SK-N-SH (cell line): ENCODE measurements at regions not wholly inside any gene's neighbourhood (a gene's known extent, or its start where the extent isn't known, plus 50 kb on each side); places are given as distances from the start of the nearest gene placed in this dataset.

Experiments used
- CTCF ChIA-PET: fragments of 300-600, 350-600 bp; formaldehyde crosslinking; extraction: SDS; loops from one replicate; lab custom pipeline; 2021; lab: Yijun Ruan, JAX
- POLR2A ChIA-PET: fragments of 350-600 bp; sonication (Branson Sonifier 250); formaldehyde crosslinking; extraction: SDS; loops from one replicate; lab custom pipeline; 2020; ENCODE audit warnings: antibody characterized with exemption, inconsistent platforms; lab: Yijun Ruan, JAX
- DNase-seq: peaks from one replicate; pipeline ENCODE4 v3.0.0; 2012
- H2AFZ ChIP-seq: fragments of 200-600 bp; sonication (generic); 2 replicates; pipeline ENCODE4 v1.8.1; 2016; ENCODE audit warnings: antibody characterized with exemption, mild to moderate bottlenecking, low read depth
- H3F3A ChIP-seq: fragments of 200-600 bp; sonication (generic); replicated peaks from 2 replicates; pipeline ENCODE3; 2016; ENCODE audit warnings: antibody characterized with exemption, mild to moderate bottlenecking; ENCODE audit not compliant: insufficient read depth
- H3K27ac ChIP-seq, 2 experiments: fragments of 200-500 bp in 1 of 2; fragments of 200-600 bp in 1 of 2; sonication (Bioruptor generic) in 1 of 2; sonication (generic), shearing (Covaris generic) in 1 of 2; 2 replicates each; pipeline versions ENCODE4 v1.5.1 to v1.6.1; 2014 to 2016; ENCODE audit warnings: low read depth in 2 of 2, inconsistent platforms in 1 of 2, low read length in 1 of 2, mild to moderate bottlenecking in 1 of 2, mixed read lengths in 1 of 2
- H3K27me3 ChIP-seq: fragments of 200-600 bp; sonication (generic), shearing (Covaris generic); 2 replicates; pipeline ENCODE4 v1.6.1; 2016; ENCODE audit warnings: mixed run types; ENCODE audit not compliant: insufficient read depth
- H3K36me3 ChIP-seq, 2 experiments: fragments of 200-500 bp in 1 of 2; fragments of 200-600 bp in 1 of 2; sonication (Bioruptor generic) in 1 of 2; sonication (generic) in 1 of 2; replicated peaks in 1 of 2; 2 replicates each; pipeline versions ENCODE3 to v1.5.1; 2014 to 2016; ENCODE audit warnings: low read length in 1 of 2, mild to moderate bottlenecking in 1 of 2; ENCODE audit not compliant: insufficient read depth in 2 of 2, control insufficient read depth in 1 of 2
- H3K4me1 ChIP-seq, 2 experiments: fragments of 200-500 bp in 1 of 2; fragments of 200-600 bp in 1 of 2; sonication (Bioruptor generic) in 1 of 2; sonication (generic), shearing (Covaris generic) in 1 of 2; 2 replicates each; pipeline versions ENCODE4 v1.5.1 to v1.6.1; 2014 to 2016; ENCODE audit warnings: low read depth in 1 of 2, low read length in 1 of 2, mixed run types in 1 of 2; ENCODE audit not compliant: insufficient read depth in 2 of 2, control insufficient read depth in 1 of 2
- H3K4me2 ChIP-seq: fragments of 200-600 bp; sonication (generic), shearing (Covaris generic); 2 replicates; pipeline ENCODE4 v1.6.1; 2017; ENCODE audit warnings: mixed run types
- H3K4me3 ChIP-seq, 2 experiments: fragments of 200-500 bp in 1 of 2; fragments of 200-600 bp in 1 of 2; sonication (Bioruptor generic) in 1 of 2; sonication (generic), shearing (Covaris generic) in 1 of 2; 2 replicates each; pipeline versions ENCODE4 v1.5.1 to v1.8.1; 2014 to 2016; ENCODE audit warnings: low read depth in 2 of 2, inconsistent platforms in 1 of 2, low read length in 1 of 2, mild to moderate bottlenecking in 1 of 2, mixed read lengths in 1 of 2, moderate library complexity in 1 of 2
- H3K79me2 ChIP-seq: fragments of 200-600 bp; sonication (generic); 2 replicates; pipeline ENCODE4 v1.8.1; 2017; ENCODE audit warnings: mild to moderate bottlenecking; ENCODE audit not compliant: insufficient read depth
- H3K9ac ChIP-seq: fragments of 200-600 bp; sonication (generic); 2 replicates; pipeline ENCODE4 v1.6.1; 2017; ENCODE audit warnings: mixed run types
- H3K9me2 ChIP-seq: fragments of 200-600 bp; sonication (generic); 2 replicates; pipeline ENCODE4 v1.6.1; 2017; ENCODE audit warnings: mixed run types
- H3K9me3 ChIP-seq: fragments of 200-600 bp; sonication (generic); 2 replicates; pipeline ENCODE4 v1.6.1; 2017; ENCODE audit warnings: mixed run types, mild to moderate bottlenecking, moderate library complexity
- H4K20me1 ChIP-seq: fragments of 200-600 bp; sonication (generic); 2 replicates; pipeline ENCODE4 v1.6.1; 2017; ENCODE audit warnings: mild to moderate bottlenecking, mixed run types; ENCODE audit not compliant: insufficient read depth
- CHD2 ChIP-seq: fragments of 150-350 bp; IDR thresholded peaks from 2 replicates; pipeline ENCODE4 v1.6.1; 2018; ENCODE audit warnings: low read length; ENCODE audit not compliant: partially characterized antibody
- CTCF ChIP-seq: fragments of 200-600 bp; sonication (generic); IDR thresholded peaks from 2 replicates; pipeline ENCODE4 v1.6.1; 2017; ENCODE audit warnings: antibody characterized with exemption, mild to moderate bottlenecking, moderate library complexity
- ELF1 ChIP-seq: IDR thresholded peaks from 2 replicates; pipeline ENCODE4 v1.4.0; 2012
- EP300 ChIP-seq, 2 experiments: IDR thresholded peaks; 2 replicates each; pipeline versions ENCODE4 v1.4.0 to v1.6.1; 2012; ENCODE audit warnings: borderline replicate concordance in 1 of 2, low read depth in 1 of 2, low read length in 1 of 2
- EZH2phosphoT487 ChIP-seq: fragments of 200-600 bp; sonication (generic); IDR thresholded peaks from 2 replicates; pipeline ENCODE4 v1.6.1; 2017; ENCODE audit warnings: low read depth, mixed run types, mild to moderate bottlenecking, antibody characterized with exemption, moderate library complexity, borderline replicate concordance
- FOSL2 ChIP-seq: IDR thresholded peaks from 2 replicates; pipeline ENCODE4 v1.4.0; 2012; ENCODE audit warnings: low read depth, mild to moderate bottlenecking, moderate library complexity, borderline replicate concordance
- FOXM1 ChIP-seq: IDR thresholded peaks from 2 replicates; pipeline ENCODE4 v1.4.0; 2012; ENCODE audit warnings: low read depth, mild to moderate bottlenecking
- GABPA ChIP-seq: IDR thresholded peaks from 2 replicates; pipeline ENCODE4 v1.4.0; 2012; ENCODE audit warnings: low read depth, mild to moderate bottlenecking
- NFIC ChIP-seq: IDR thresholded peaks from 2 replicates; pipeline ENCODE4 v1.4.0; 2012; ENCODE audit warnings: borderline replicate concordance
- NRF1 ChIP-seq: IDR thresholded peaks from 2 replicates; pipeline ENCODE4 v1.6.1; 2012; ENCODE audit warnings: low read depth, mild to moderate bottlenecking, low read length
- POLR2AphosphoS5 ChIP-seq: IDR thresholded peaks from 2 replicates; pipeline ENCODE4 v1.6.1; 2012; ENCODE audit warnings: low read depth, low read length
- RCOR1 ChIP-seq: fragments of 150-350 bp; IDR thresholded peaks from 2 replicates; pipeline ENCODE4 v1.6.1; 2017; ENCODE audit warnings: antibody characterized with exemption, low read length
- RFX5 ChIP-seq: IDR thresholded peaks from 2 replicates; pipeline ENCODE4 v1.6.1; 2012; ENCODE audit warnings: mild to moderate bottlenecking, improper control_type of control experiment, low read length
- RXRA ChIP-seq: IDR thresholded peaks from 2 replicates; pipeline ENCODE4 v1.4.0; 2012; ENCODE audit warnings: low read depth, mild to moderate bottlenecking, borderline replicate concordance
- TEAD4 ChIP-seq: IDR thresholded peaks from 2 replicates; pipeline ENCODE4 v1.4.0; 2012; ENCODE audit warnings: mild to moderate bottlenecking, borderline replicate concordance; ENCODE audit not compliant: insufficient read depth
- USF2 ChIP-seq: fragments of 150-350 bp; IDR thresholded peaks from 2 replicates; pipeline ENCODE4 v1.6.1; 2017; ENCODE audit warnings: antibody characterized with exemption, low read length, low read depth, borderline replicate concordance
- YY1 ChIP-seq: IDR thresholded peaks from 2 replicates; pipeline ENCODE4 v1.4.0; 2012; ENCODE audit warnings: low read depth, mild to moderate bottlenecking
- WGBS: methylation state at CpG from one replicate; pipeline ENCODE4 v1.1.6; 2017; ENCODE audit warnings: low lambda C conversion rate; 5-methylcytosine and 5-hydroxymethylcytosine counted together
- TF ChIP-seq, protein P1 (sequence below): IDR thresholded peaks from 2 replicates; pipeline ENCODE4; 2012
- TF ChIP-seq, protein P2 (sequence below): IDR thresholded peaks from 2 replicates; pipeline ENCODE4 v1.4.0; 2012; ENCODE audit warnings: low read depth, borderline replicate concordance

- H3K9ac ChIP-seq: no peak overlapping the region
- no peaks in the 10 kb centered on the region for H3K27me3 ChIP-seq
- no peaks in the 10 kb centered on the region for H4K20me1 ChIP-seq
- DNase-seq: no peak
- no peak overlapping the region for H3K4me3 ChIP-seq
- CTCF ChIA-PET: interaction anchor here (0.7 kb wide), 1 partner anchor 136 kb away, joined by 4 read pairs; no protein-coding TSS in a partner anchor
- POLR2A ChIA-PET: no interaction called here
- no peak overlapping the region for H3K27ac ChIP-seq
- no peaks in the 10 kb centered on the region for H3F3A ChIP-seq
- H3K9me3 ChIP-seq: no peaks in the 10 kb centered on the region
- no peaks in the 10 kb centered on the region for H3K9me2 ChIP-seq
- no peaks in the 10 kb centered on the region for H3K79me2 ChIP-seq
- H3K4me1 ChIP-seq: no peaks in the 10 kb centered on the region
- H2AFZ ChIP-seq: no peak overlapping the region
- no peaks in the 10 kb centered on the region for H3K36me3 ChIP-seq
- no peak overlapping the region for H3K4me2 ChIP-seq
- TF ChIP-seq FOSL2: no peak
- TF ChIP-seq USF2: no peak
- no peak for TF ChIP-seq POLR2AphosphoS5
- no peak for TF ChIP-seq ELF1
- TF ChIP-seq CTCF: no peak
- TF ChIP-seq, protein P1, sequence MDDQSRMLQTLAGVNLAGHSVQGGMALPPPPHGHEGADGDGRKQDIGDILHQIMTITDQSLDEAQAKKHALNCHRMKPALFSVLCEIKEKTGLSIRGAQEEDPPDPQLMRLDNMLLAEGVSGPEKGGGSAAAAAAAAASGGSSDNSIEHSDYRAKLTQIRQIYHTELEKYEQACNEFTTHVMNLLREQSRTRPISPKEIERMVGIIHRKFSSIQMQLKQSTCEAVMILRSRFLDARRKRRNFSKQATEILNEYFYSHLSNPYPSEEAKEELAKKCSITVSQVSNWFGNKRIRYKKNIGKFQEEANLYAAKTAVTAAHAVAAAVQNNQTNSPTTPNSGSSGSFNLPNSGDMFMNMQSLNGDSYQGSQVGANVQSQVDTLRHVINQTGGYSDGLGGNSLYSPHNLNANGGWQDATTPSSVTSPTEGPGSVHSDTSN: no peak
- TF ChIP-seq EZH2phosphoT487: no peak
- no peak for TF ChIP-seq NRF1
- no peak for TF ChIP-seq RXRA
- TF ChIP-seq, all 33 proteins: peak for 0
- 14% methylated on average over 2 of the region's 3 CpGs for WGBS
Measured at GRCh38 chrX:127243654-127244053, 424.1 kb downstream of the PRR32 start.

DNA sequence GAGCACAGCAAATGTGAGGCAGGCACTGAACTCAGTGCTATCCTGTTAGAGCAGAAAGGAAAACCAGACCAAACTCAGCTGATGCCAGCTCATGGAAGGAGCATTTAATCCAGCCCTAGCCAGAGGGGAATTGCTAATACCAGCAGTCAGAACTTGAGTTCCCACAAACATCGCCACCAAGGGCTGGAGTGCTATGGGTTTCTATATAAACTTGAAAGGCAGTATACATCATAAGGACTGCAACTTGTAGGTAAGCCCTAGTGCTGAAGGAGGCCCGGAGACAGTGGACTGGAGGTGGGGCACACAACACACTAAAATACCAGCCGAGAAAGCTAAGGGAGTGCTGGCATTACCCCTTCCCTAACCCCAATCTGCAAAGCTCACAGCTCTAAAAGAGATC lies 440.2 kb downstream of the PRR32 start:
- H3K9me3 ChIP-seq: no peaks in the 10 kb centered on the region
- 5% methylated on average over 3 of the region's 3 CpGs for WGBS
- ChIA-PET CTCF (no interaction called here), POLR2A (no interaction called here)
- H2AFZ ChIP-seq: no peak overlapping the region
- no peaks in the 10 kb centered on the region for H3K27me3 ChIP-seq
- H3F3A ChIP-seq: no peaks in the 10 kb centered on the region
- no peak for DNase-seq
- H3K27ac ChIP-seq: no peak overlapping the region
- H3K9ac ChIP-seq: no peak overlapping the region
- no peak overlapping the region for H3K4me2 ChIP-seq
- H3K4me1 ChIP-seq: no peaks in the 10 kb centered on the region
- H4K20me1 ChIP-seq: no peaks in the 10 kb centered on the region
- no peak overlapping the region for H3K4me3 ChIP-seq
- no peak for TF ChIP-seq NRF1
- TF ChIP-seq CHD2: no peak
- TF ChIP-seq POLR2AphosphoS5: no peak
- no peak for TF ChIP-seq RXRA
- no peak for TF ChIP-seq FOXM1
- no peak for TF ChIP-seq YY1
- no peak for TF ChIP-seq CTCF
- no peak for TF ChIP-seq EP300 (IDR thresholded peaks at IDR 0.05; ENCODE audit: borderline replicate concordance in 1 of 2, low read depth in 1 of 2, low read length in 1 of 2)
- no peak for TF ChIP-seq GABPA
- no peak for TF ChIP-seq RCOR1
- no peak for TF ChIP-seq EZH2phosphoT487
- TF ChIP-seq, protein P2, sequence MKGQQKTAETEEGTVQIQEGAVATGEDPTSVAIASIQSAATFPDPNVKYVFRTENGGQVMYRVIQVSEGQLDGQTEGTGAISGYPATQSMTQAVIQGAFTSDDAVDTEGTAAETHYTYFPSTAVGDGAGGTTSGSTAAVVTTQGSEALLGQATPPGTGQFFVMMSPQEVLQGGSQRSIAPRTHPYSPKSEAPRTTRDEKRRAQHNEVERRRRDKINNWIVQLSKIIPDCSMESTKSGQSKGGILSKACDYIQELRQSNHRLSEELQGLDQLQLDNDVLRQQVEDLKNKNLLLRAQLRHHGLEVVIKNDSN: no peak
- TF ChIP-seq NFIC: no peak
- no peak for TF ChIP-seq TEAD4
- TF ChIP-seq RFX5: no peak
- H3K9me2 ChIP-seq: no peaks in the 10 kb centered on the region
- H3K36me3 ChIP-seq: no peaks in the 10 kb centered on the region
- no peaks in the 10 kb centered on the region for H3K79me2 ChIP-seq
